H1 (cell line): ENCODE measurements at regions not wholly inside any gene's neighbourhood (a gene's known extent, or its start where the extent isn't known, plus 50 kb on each side); places are given as distances from the start of the nearest gene placed in this dataset.

Source experiments
- BCL11A ChIP-seq, 2 experiments: IDR thresholded peaks; one replicate each; pipeline ENCODE4 v1.6.1; 2011; ENCODE audit warnings: low read depth in 2 of 2, low read length in 2 of 2, mild to moderate bottlenecking in 2 of 2
- RBBP5 ChIP-seq: IDR thresholded peaks from 2 replicates; pipeline ENCODE4 v1.7.1; 2012; ENCODE audit warnings: low read depth, mild to moderate bottlenecking, inconsistent platforms, low read length, moderate library complexity, borderline replicate concordance

- no peak for TF ChIP-seq BCL11A (IDR thresholded peaks at IDR 0.05; ENCODE audit: low read depth in 2 of 2, low read length in 2 of 2)
- no peak for TF ChIP-seq RBBP5
Observed at GRCh38 chr5:158619083-158619788, 480.5 kb downstream of the EBF1 start (continued).
